Fibroblast of skin of left biceps (primary cell): ENCODE measurements at regions not wholly inside any gene's neighbourhood (a gene's known extent, or its start where the extent isn't known, plus 50 kb on each side); places are given as distances from the start of the nearest gene placed in this dataset.

ENCODE experiments used
- DNase-seq, 2 experiments: peaks; one replicate each; pipeline ENCODE4 v3.0.0-alpha.2; 2013; ENCODE audit warnings: low read depth in 2 of 2

- DNase-seq, result no peak
These were observed 813.9 kb upstream of the CNTNAP5 start for GRCh38 chr2:123211181-123211580.

GRCh38 chr2:123245156-123245555 is 779.9 kb upstream of the CNTNAP5 start:
- DNase-seq, result no peak

- no peak for DNase-seq
These were observed 766.1 kb upstream of the CNTNAP5 start for GRCh38 chr2:123258877-123259539.

GRCh38 chr2:123262856-123263255 is 762.2 kb upstream of the CNTNAP5 start:
- no peak for DNase-seq

- no peak for DNase-seq
These were observed 741.7 kb upstream of the CNTNAP5 start for GRCh38 chr2:123283431-123283830.

- DNase-seq, result no peak
These were observed 721.4 kb upstream of the CNTNAP5 start for GRCh38 chr2:123303731-123304130.
